ENCODE measurements at regions not wholly inside any gene's neighbourhood (a gene's known extent, or its start where the extent isn't known, plus 50 kb on each side); places are given as distances from the start of the nearest gene placed in this dataset.

- FAIRE-seq = no peak
- ChIA-PET CTCF (interaction anchor here (0.6 kb wide), 1 partner anchor 327 kb away, joined by 3 read pairs; no protein-coding TSS in a partner anchor), POLR2A (no interaction called here)
Observed at GRCh38 chr2:21774691-21775368, 651.1 kb downstream of the TDRD15 start.

DNA sequence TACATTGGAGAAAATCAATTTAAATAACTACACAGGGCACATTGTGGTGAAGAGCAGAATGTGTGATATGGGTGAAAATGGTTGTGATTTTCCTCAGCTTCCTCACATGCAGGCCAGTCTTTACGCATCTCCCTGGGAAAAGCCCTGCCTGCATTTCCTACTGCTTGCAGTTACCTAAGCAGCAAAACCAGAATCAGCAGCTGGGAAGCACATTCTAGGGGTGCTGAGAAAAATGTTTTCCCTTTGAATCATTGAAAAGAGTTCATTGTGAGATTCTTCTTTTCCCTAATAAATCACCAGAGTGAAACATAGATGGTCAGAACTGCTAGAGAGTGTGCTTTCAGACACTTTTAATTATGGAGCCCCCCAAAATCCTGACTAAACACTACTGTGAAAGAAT lies 656.0 kb downstream of the TDRD15 start:
- ATAC-seq = no peak

More at GRCh38 chr2:21774691-21775368, 651.1 kb downstream of the TDRD15 start:
- no peaks in the 10 kb centered on the region for H3K4me1 ChIP-seq
- no peak for TF ChIP-seq PHF8 (IDR thresholded peaks at IDR 0.05; ENCODE audit: borderline replicate concordance, low read depth)
- no peak for TF ChIP-seq POLR2AphosphoS2 (conservative IDR thresholded peaks at IDR 0.05; ENCODE audit: low read length)
- TF ChIP-seq MAX (IDR thresholded peaks at IDR 0.05) = no peak
- no peak for TF ChIP-seq EHF (CRISPR knock-in tag; IDR thresholded peaks at IDR 0.05)
- TF ChIP-seq RARB (CRISPR knock-in tag; IDR thresholded peaks at IDR 0.05) = no peak
- TF ChIP-seq HOXB5 (CRISPR knock-in tag; IDR thresholded peaks at IDR 0.05) = no peak
- no peak for TF ChIP-seq HOXB13 (CRISPR knock-in tag; IDR thresholded peaks at IDR 0.05; ENCODE audit: low read depth)
- TF ChIP-seq, protein P1, sequence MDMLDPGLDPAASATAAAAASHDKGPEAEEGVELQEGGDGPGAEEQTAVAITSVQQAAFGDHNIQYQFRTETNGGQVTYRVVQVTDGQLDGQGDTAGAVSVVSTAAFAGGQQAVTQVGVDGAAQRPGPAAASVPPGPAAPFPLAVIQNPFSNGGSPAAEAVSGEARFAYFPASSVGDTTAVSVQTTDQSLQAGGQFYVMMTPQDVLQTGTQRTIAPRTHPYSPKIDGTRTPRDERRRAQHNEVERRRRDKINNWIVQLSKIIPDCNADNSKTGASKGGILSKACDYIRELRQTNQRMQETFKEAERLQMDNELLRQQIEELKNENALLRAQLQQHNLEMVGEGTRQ (IDR thresholded peaks at IDR 0.05) = no peak
- TF ChIP-seq, protein P2, sequence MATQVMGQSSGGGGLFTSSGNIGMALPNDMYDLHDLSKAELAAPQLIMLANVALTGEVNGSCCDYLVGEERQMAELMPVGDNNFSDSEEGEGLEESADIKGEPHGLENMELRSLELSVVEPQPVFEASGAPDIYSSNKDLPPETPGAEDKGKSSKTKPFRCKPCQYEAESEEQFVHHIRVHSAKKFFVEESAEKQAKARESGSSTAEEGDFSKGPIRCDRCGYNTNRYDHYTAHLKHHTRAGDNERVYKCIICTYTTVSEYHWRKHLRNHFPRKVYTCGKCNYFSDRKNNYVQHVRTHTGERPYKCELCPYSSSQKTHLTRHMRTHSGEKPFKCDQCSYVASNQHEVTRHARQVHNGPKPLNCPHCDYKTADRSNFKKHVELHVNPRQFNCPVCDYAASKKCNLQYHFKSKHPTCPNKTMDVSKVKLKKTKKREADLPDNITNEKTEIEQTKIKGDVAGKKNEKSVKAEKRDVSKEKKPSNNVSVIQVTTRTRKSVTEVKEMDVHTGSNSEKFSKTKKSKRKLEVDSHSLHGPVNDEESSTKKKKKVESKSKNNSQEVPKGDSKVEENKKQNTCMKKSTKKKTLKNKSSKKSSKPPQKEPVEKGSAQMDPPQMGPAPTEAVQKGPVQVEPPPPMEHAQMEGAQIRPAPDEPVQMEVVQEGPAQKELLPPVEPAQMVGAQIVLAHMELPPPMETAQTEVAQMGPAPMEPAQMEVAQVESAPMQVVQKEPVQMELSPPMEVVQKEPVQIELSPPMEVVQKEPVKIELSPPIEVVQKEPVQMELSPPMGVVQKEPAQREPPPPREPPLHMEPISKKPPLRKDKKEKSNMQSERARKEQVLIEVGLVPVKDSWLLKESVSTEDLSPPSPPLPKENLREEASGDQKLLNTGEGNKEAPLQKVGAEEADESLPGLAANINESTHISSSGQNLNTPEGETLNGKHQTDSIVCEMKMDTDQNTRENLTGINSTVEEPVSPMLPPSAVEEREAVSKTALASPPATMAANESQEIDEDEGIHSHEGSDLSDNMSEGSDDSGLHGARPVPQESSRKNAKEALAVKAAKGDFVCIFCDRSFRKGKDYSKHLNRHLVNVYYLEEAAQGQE (IDR thresholded peaks at IDR 0.05) = no peak
- TF ChIP-seq CHD2 (IDR thresholded peaks at IDR 0.05; ENCODE audit: low read length, partially characterized antibody) = no peak
- TF ChIP-seq KDM1A (IDR thresholded peaks at IDR 0.05; ENCODE audit: low read depth) = no peak
- H3K9me3 ChIP-seq = no peaks in the 10 kb centered on the region
- H3K27ac ChIP-seq = no peak overlapping the region
- H3K4me3 ChIP-seq = no peak overlapping the region
- WGBS (ENCODE audit: missing lambda C conversion rate) = 17% methylated on average over 6 of the region's 6 CpGs
- no peak overlapping the region for H3K4me2 ChIP-seq
- DNase-seq (ENCODE audit: low read depth in 1 of 2, low spot score in 1 of 2) (no peak), ATAC-seq (no peak)

More for the DNA sequence above, 656.0 kb downstream of the TDRD15 start:
- Histone ChIP-seq H3K4me3 (no peak overlapping the region), H3K4me1 (no peaks in the 10 kb centered on the region), H3K9me3 (0 out of 3 replicates have a peak, but pooled peaks cover 5% of the 10 kb centered on the region), H3K4me2 (no peak overlapping the region), H3K27ac (no peak overlapping the region)
- CTCF ChIA-PET = no interaction called here
- no peak for DNase-seq (ENCODE audit: low read depth in 1 of 2, low spot score in 1 of 2)
- POLR2A ChIA-PET = no interaction called here
- no peak for FAIRE-seq
- 50% methylated on average over 1 of the region's 1 CpG for WGBS (ENCODE audit: missing lambda C conversion rate)
- TF ChIP-seq CBX8 (IDR thresholded peaks at IDR 0.05) (no peak), FOXS1 (CRISPR knock-in tag; IDR thresholded peaks at IDR 0.05) (no peak), PHF8 (IDR thresholded peaks at IDR 0.05; ENCODE audit: borderline replicate concordance, low read depth) (no peak), ZSCAN20 (CRISPR knock-in tag; IDR thresholded peaks at IDR 0.05) (no peak), MAX (IDR thresholded peaks at IDR 0.05) (no peak), NPAS2 (CRISPR knock-in tag; IDR thresholded peaks at IDR 0.05; ENCODE audit: borderline replicate concordance) (no peak), EHF (CRISPR knock-in tag; IDR thresholded peaks at IDR 0.05) (no peak), HEYL (CRISPR knock-in tag; IDR thresholded peaks at IDR 0.05) (no peak), SREBF2 (IDR thresholded peaks at IDR 0.05) (no peak), EHMT2 (IDR thresholded peaks at IDR 0.05; ENCODE audit: low read depth) (no peak), E2F6 (IDR thresholded peaks at IDR 0.05; ENCODE audit: borderline replicate concordance, low read depth) (no peak), NR3C1 (IDR thresholded peaks at IDR 0.05) (no peak), TP53 (CRISPR knock-in tag; IDR thresholded peaks at IDR 0.05) (no peak), POLR2AphosphoS2 (conservative IDR thresholded peaks at IDR 0.05; ENCODE audit: low read length) (no peak), ZFP36 (IDR thresholded peaks at IDR 0.05; ENCODE audit: borderline replicate concordance, partially characterized antibody) (no peak), MAFK (IDR thresholded peaks at IDR 0.05; ENCODE audit: partially characterized antibody) (no peak), RNF2 (IDR thresholded peaks at IDR 0.05; ENCODE audit: borderline replicate concordance, low read depth) (no peak), BHLHE40 (IDR thresholded peaks at IDR 0.05; ENCODE audit: low read depth, low read length) (no peak)
